Upper lobe of right lung (tissue), 1 donor: ENCODE measurements at regions not wholly inside any gene's neighbourhood (a gene's known extent, or its start where the extent isn't known, plus 50 kb on each side); places are given as distances from the start of the nearest gene placed in this dataset.

ENCODE experiments used
- ATAC-seq: fragments of 200-7000 bp; cut with Tn5 transposase; one replicate; pipeline ENCODE4 v1.9.1; 2020; ENCODE audit warnings: mild to moderate bottlenecking, moderate library complexity
- DNase-seq: peaks from one replicate; pipeline ENCODE4 v3.0.0-alpha.2; 2020
- H3K27ac ChIP-seq: fragments of 200-600 bp; one replicate; pipeline ENCODE4 v1.8.0; 2022
- H3K27me3 ChIP-seq: fragments of 200-600 bp; one replicate; pipeline ENCODE4 v1.8.0; 2022; ENCODE audit warnings: mild to moderate bottlenecking
- H3K36me3 ChIP-seq: fragments of 200-600 bp; one replicate; pipeline ENCODE4 v1.8.0; 2022
- H3K4me1 ChIP-seq: fragments of 200-600 bp; one replicate; pipeline ENCODE4 v1.8.0; 2022
- H3K4me3 ChIP-seq: fragments of 200-600 bp; one replicate; pipeline ENCODE4 v1.8.0; 2022; ENCODE audit warnings: mild to moderate bottlenecking
- H3K9me3 ChIP-seq: fragments of 200-600 bp; one replicate; pipeline ENCODE4 v1.8.0; 2022
- intact Hi-C: fragments of 100-400 bp; cut with DNase I; formaldehyde crosslinking; loops from one replicate; pipeline ENCODE4 v1.11.0; 2022
- TF ChIP-seq, protein P1 (sequence below): fragments of 200-600 bp; IDR thresholded peaks from one replicate; pipeline ENCODE4 v1.8.0; 2022; ENCODE audit warnings: antibody characterized with exemption
- donor health status: DM: no; HTN: yes; CAD: no; lungs with severe emphysema.

DNA sequence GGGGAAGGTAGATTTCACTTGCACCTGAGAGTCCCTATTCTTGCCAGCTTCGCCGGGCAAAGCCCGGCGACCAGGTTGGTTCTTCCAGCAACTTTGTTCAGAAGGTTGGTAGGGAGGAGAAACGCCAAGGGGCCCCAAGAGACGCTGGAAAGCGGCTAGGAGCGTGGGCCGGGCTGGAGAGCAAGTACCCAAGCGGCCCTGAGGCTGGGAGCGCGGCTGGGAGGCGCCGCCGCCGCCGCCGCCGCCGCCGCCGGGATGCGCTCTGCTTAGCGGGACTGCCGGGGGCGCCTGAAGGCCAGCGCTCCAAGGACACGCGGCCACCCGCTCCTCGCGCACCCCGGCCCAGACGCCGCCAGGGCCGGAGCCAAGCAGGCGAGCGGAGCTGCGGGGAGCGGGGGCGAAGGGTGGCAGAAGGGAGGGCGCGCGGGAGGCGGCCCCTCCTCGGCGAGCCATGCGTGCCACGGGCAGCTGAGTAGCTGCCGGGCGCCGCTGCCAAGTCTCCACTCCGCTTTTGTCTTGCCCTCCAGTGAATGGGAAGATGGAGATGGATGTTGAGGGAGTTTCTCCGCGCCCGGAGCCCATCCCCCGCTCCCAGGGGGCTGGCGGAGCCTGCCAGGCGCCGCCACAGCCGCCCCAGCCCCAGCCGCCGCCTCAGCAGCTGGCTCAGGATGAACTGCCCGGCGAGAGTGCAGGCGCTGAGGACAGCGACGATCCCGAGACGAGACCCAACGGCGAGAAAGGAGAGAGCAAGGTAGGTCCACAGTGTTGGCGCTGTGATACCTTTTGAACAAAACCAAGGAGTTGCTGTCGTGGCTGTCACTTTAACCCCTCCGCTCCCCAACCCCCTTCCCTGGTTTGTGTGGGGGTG is 227.4 kb upstream of the AZI2 start:
- peak; percentile 74 for ATAC-seq
- intact Hi-C loops, result no loop called here
- Histone ChIP-seq H3K4me3 (peak overlapping the region; percentile 49), H3K9me3 (no peaks in the 10 kb centered on the region), H3K36me3 (no peaks in the 10 kb centered on the region), H3K27me3 (peaks cover 36% of the 10 kb centered on the region), H3K4me1 (peaks cover 9% of the 10 kb centered on the region), H3K27ac (no peak overlapping the region)
- TF ChIP-seq, protein P1, sequence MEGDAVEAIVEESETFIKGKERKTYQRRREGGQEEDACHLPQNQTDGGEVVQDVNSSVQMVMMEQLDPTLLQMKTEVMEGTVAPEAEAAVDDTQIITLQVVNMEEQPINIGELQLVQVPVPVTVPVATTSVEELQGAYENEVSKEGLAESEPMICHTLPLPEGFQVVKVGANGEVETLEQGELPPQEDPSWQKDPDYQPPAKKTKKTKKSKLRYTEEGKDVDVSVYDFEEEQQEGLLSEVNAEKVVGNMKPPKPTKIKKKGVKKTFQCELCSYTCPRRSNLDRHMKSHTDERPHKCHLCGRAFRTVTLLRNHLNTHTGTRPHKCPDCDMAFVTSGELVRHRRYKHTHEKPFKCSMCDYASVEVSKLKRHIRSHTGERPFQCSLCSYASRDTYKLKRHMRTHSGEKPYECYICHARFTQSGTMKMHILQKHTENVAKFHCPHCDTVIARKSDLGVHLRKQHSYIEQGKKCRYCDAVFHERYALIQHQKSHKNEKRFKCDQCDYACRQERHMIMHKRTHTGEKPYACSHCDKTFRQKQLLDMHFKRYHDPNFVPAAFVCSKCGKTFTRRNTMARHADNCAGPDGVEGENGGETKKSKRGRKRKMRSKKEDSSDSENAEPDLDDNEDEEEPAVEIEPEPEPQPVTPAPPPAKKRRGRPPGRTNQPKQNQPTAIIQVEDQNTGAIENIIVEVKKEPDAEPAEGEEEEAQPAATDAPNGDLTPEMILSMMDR, result no peak
- DNase-seq, result no peak

DNA sequence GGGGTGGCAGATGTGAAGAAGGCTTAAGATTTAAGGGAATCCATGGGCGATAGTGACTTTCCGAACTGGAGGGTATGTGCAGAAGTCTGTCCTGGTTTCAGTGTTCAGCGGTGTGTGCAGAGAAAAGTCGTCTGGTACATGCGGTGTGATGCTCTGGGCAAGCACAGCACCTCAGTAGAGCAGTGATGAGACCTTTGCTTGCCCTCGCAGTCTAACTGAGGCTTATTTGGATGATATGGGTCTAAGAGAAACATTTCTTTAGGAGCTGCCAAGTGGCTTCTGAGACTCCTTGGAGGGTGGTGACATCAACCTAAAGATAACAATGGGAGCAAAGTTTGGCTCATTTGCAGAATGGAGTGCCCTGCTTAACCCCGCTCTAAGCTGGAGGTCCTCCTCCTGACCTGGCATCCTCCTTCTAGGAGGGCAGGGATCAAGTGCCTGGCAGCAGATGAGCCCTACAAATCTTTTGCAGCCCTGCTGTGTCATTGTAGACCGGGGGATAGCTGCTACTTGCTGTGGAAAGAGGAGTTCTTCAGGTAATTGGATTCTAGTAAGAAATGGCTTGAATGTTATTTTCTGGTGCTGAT is 228.1 kb upstream of the AZI2 start:
- peaks cover 36% of the 10 kb centered on the region for H3K27me3 ChIP-seq
- H3K4me3 ChIP-seq, result peak overlapping the region; percentile 49
- TF ChIP-seq, protein P1, result no peak
- peaks cover 9% of the 10 kb centered on the region for H3K4me1 ChIP-seq
- no peaks in the 10 kb centered on the region for H3K9me3 ChIP-seq
- DNase-seq, result no peak
- H3K27ac ChIP-seq, result no peak overlapping the region
- no peak for ATAC-seq
- no peaks in the 10 kb centered on the region for H3K36me3 ChIP-seq
- intact Hi-C loops, result no loop called here

DNA sequence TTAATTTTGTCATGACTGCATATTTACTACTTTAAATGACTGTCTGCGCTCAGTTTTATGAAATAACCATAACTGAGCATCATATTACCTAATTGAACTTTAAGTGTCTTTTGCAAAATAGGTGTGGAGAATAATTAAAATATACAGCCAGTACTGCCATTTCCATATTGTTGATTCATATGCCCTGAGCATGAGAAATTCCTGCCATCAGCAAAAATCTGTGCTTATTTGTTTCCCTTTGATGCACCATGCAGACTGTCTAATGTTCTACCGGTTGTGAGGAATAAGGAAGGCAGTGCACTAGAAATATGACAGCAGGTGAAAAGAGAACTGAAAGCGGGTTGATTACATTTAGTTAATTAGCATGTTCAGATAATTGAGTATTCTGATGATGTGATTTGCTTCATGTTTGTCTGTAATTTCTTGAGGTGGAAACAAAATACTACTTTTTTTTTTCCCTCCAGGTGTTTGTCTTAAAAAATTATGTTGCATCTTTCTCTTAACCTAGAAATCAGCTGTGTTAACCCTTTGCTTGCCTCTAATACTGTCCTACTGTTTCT is 229.4 kb upstream of the AZI2 start:
- DNase-seq (no peak), ATAC-seq (no peak)
- Histone ChIP-seq H3K4me1 (peaks cover 9% of the 10 kb centered on the region), H3K27ac (no peak overlapping the region), H3K27me3 (peaks cover 36% of the 10 kb centered on the region), H3K4me3 (no peak overlapping the region), H3K36me3 (no peaks in the 10 kb centered on the region), H3K9me3 (no peaks in the 10 kb centered on the region)
- intact Hi-C loops, result no loop called here
- TF ChIP-seq, protein P1, result no peak

DNA sequence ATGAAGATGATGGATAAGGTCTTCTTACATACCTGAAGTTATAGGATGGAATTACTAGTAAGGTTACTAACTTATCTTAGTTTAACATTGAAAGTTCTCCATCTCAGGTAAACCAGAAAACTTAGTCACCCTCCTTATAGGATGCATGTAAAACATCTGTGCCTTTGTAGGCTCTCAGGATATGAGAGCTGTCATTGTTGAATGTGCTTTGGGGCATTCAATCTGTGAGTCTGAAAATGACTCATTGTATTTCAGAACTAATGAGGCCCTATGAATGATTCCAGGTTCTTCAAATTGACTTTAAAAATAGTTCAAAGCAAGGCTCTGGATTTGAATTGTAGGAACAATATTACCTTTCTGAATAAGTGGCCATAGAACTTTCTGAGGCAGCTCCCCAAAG is 237.7 kb upstream of the AZI2 start:
- Histone ChIP-seq H3K36me3 (no peaks in the 10 kb centered on the region), H3K4me1 (no peaks in the 10 kb centered on the region), H3K27ac (no peak overlapping the region), H3K4me3 (no peak overlapping the region), H3K27me3 (no peaks in the 10 kb centered on the region), H3K9me3 (no peaks in the 10 kb centered on the region)
- intact Hi-C loops, result no loop called here
- DNase-seq, result no peak
- ATAC-seq, result no peak
- TF ChIP-seq, protein P1, result no peak

DNA sequence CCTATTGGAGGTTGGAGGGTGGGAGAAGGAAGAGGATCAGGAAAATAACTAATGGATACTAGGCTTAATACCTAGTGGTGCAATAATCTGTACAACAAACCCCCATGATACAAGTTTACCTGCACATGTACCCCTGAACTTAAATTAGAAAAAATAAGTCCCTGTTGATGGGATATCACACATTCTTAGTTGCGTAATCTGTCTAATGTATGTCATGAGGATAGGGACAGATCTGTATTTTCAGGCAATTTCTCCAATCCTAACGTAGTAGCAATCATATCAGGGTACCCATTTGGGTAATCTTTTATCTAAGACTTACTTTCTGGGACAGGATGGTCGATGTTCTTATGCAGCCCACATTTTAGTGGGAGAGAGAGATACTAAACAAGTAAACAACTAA is 239.1 kb upstream of the AZI2 start:
- intact Hi-C loops, result no loop called here
- H3K36me3 ChIP-seq, result no peaks in the 10 kb centered on the region
- DNase-seq, result no peak
- H3K9me3 ChIP-seq, result no peaks in the 10 kb centered on the region
- H3K27me3 ChIP-seq, result no peaks in the 10 kb centered on the region
- no peak overlapping the region for H3K4me3 ChIP-seq
- no peak for ATAC-seq
- no peaks in the 10 kb centered on the region for H3K4me1 ChIP-seq
- TF ChIP-seq, protein P1, result no peak
- H3K27ac ChIP-seq, result no peak overlapping the region
